ENCODE measurements at regions not wholly inside any gene's neighbourhood (a gene's known extent, or its start where the extent isn't known, plus 50 kb on each side); places are given as distances from the start of the nearest gene placed in this dataset.

GRCh38 chr11:15547685-15548084 lies 433.0 kb downstream of the INSC start:
- TF ChIP-seq CTCF (conservative IDR thresholded peaks at IDR 0.05; ENCODE audit: low read length) (no peak), EZH2phosphoT487 (IDR thresholded peaks at IDR 0.05; ENCODE audit: borderline replicate concordance) (no peak)
